ENCODE measurements at regions not wholly inside any gene's neighbourhood (a gene's known extent, or its start where the extent isn't known, plus 50 kb on each side); places are given as distances from the start of the nearest gene placed in this dataset.

- TF ChIP-seq, protein P1, sequence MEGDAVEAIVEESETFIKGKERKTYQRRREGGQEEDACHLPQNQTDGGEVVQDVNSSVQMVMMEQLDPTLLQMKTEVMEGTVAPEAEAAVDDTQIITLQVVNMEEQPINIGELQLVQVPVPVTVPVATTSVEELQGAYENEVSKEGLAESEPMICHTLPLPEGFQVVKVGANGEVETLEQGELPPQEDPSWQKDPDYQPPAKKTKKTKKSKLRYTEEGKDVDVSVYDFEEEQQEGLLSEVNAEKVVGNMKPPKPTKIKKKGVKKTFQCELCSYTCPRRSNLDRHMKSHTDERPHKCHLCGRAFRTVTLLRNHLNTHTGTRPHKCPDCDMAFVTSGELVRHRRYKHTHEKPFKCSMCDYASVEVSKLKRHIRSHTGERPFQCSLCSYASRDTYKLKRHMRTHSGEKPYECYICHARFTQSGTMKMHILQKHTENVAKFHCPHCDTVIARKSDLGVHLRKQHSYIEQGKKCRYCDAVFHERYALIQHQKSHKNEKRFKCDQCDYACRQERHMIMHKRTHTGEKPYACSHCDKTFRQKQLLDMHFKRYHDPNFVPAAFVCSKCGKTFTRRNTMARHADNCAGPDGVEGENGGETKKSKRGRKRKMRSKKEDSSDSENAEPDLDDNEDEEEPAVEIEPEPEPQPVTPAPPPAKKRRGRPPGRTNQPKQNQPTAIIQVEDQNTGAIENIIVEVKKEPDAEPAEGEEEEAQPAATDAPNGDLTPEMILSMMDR (conservative IDR thresholded peaks at IDR 0.05; ENCODE audit: low read depth, low read length) = no peak
- no peak for TF ChIP-seq EZH2 (IDR thresholded peaks at IDR 0.05; ENCODE audit: borderline replicate concordance, low read depth, low read length, poor library complexity, severe bottlenecking)
Observed at GRCh38 chr2:240372101-240372500, 63.4 kb upstream of the GPC1 start.

Measured in A673 (cell line).